ENCODE measurements at regions not wholly inside any gene's neighbourhood (a gene's known extent, or its start where the extent isn't known, plus 50 kb on each side); places are given as distances from the start of the nearest gene placed in this dataset.

- no peak for DNase-seq (ENCODE audit: low spot score)
Measured at GRCh38 chr3:59339818-59340217, 290.0 kb upstream of the CFAP20DC start.

DNA sequence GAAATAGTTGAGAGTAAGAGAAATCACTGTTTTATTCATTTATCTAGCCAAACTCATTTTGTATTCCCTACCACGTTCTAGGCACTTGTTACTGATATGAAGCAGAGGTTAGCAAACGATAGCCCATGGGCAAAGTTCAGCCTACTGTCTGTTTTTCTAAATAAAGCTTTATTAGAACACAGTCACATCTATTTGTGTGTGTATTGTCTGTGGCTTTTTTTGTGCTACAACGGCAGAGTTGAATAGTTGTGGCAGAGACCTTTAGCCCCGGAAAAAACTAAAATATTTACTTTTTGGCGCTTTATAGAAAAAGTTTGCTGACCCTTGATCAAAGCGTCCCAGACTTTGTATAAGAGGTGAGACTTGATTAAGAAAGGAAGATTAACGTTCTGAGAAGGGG, 289.1 kb upstream of the CFAP20DC start:
- no peak for DNase-seq (ENCODE audit: low spot score)

DNA sequence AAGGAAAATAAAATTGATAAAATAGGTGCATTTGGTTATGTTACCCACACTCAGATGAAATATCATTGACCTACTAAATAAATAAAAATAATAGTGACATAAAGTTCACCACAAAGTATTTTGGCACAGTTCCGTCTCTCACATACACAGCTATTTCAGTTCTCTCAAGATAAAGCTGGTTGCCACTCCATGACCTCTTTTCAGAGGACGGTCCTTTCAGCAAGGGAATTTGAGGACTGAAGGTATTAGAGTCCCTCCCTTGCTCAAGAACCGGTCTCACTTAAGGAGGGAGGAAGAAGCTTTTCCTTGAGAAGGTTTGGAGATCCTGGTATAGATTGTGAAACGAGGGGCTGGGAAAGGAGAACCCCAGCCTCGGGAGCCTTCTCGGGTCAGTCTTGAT, 285.5 kb upstream of the CFAP20DC start:
- no peak for DNase-seq (ENCODE audit: low spot score)

- no peak for DNase-seq (ENCODE audit: low spot score)
Measured at GRCh38 chr3:59334585-59334984, 284.8 kb upstream of the CFAP20DC start.

DNA sequence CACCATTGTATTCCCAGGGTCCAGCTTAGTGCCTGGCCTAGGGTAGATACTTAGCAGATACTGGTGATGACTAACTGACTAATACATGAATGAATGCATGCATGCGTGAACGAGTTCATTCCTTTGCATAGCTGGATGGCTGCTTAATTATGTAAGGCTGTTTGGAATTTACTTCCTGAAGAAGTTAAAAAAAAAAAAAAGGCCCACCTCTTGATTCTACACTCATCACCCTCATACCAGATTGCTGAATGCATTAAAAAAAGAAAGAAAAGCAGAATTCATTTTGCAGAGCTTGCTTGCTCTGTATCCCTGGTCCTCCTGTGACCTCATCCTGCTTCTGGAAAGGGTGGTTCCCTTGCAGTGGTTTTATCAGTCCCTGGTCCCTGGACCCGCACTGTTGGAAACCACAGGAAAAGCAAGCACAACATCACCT, 277.6 kb upstream of the CFAP20DC start:
- peak; percentile 6 for DNase-seq (ENCODE audit: low spot score)

- DNase-seq (ENCODE audit: low spot score), result no peak
Measured at GRCh38 chr3:59326246-59327024, 276.6 kb upstream of the CFAP20DC start.

GRCh38 chr3:59321881-59322540, 272.2 kb upstream of the CFAP20DC start:
- no peak for DNase-seq (ENCODE audit: low spot score)

DNA sequence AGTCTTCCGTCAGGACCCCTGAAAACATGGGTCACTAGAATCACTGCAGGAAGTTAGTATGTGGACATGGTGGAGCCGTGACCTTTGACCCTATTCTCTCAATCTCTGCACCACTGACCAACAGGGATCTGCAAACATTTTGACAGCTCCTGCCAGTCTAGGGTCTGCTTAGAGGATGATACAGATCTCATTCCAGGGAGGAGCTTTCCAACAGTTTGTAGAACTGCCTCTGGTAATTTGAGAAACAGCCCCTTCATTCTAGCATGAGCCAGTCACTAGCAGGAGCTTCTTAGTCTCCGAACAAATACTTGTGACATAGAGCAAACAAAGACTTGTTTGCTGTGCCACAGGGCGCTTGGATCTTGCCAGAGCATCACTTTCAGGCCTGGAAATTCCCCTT, 270.3 kb upstream of the CFAP20DC start:
- no peak for DNase-seq (ENCODE audit: low spot score)

- no peak for DNase-seq (ENCODE audit: low spot score)
Measured at GRCh38 chr3:59319442-59319841, 269.6 kb upstream of the CFAP20DC start.

- no peak for DNase-seq (ENCODE audit: low spot score)
Measured at GRCh38 chr3:59318881-59319280, 269.1 kb upstream of the CFAP20DC start.

DNA sequence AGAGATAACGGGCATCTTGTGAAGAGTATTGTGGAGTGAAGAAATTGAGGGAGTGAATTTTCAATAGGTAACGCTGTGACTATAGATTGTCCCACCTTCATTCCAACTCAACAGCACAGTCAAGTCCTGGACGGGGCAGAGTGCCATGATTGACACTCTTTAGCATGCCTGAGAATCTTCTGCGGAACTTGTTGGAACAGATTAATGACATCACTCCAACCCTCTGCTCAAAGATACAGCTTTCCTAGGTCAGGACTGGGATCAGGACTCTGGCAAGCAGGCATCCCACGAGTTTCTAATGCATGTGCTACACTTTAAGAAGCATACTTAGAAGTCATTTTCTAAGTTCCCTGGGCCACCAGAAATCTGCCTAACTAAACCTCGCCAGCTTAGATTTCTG, 267.6 kb upstream of the CFAP20DC start:
- no peak for DNase-seq (ENCODE audit: low spot score)

DNA sequence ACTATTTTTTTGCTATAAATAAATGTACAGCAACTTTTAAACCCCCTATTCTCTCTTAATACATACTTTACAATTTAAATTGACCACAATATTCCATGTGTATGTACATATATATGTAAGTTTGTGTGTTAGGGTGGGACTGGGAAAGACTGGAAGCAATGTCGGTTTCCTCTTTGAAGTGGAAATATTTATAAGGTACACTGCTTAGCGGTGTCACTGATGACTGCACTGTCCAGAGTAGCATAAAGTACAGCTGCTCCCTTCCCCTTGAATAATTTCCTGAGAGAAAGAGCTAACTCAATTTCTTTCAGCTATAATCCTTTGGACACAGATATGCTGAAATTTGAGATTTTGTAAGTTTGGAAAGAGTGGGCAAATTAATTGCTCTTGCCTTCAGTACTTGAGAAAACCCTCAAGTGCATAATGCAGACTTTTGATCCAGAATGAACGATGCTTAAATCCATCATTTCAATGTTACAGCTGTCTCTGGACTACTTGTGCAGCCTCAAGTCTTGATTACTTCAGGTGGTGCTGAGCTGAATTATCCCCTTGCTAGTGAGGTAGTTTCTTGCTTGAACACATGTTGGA, 267.0 kb upstream of the CFAP20DC start:
- no peak for DNase-seq (ENCODE audit: low spot score)

DNA sequence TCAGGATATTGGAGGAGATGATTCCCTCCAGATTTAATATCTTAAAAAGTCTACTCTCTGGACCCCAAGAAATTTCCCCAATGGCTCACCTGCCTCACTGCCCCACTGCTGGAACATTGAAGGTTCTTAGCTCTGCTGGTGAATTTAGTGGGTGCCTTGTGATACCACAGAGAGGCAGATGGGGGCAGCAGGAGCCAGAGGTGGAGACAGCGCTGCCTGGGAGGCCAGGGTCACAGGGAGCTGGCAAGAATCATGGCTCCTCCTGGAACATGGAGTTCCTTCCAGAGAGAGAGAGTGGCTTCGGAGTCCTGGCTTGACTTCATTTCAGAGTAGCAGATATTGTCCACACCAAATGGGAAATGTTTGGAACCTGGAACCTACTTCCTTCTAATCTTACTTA, 263.5 kb upstream of the CFAP20DC start:
- DNase-seq (ENCODE audit: low spot score), result peak; percentile 34

DNA sequence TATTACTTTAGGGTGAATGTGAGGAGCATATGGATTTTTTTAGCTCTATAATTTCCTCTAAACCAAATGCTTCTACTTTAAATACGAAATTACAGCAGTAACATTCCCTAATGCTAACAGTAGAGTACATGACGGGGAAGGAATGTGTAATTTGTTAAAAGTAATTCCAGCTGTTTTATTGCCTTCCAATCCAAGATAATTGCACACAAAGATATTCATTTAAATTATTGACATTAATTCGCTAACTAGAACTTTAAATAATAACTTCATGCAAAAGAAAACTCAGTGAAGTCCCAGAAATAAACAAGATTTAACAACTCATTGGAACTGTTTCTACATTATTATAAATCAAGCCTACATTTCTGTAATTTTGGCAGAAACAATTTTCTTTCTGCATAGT, 261.4 kb upstream of the CFAP20DC start:
- DNase-seq (ENCODE audit: low spot score), result no peak

DNA sequence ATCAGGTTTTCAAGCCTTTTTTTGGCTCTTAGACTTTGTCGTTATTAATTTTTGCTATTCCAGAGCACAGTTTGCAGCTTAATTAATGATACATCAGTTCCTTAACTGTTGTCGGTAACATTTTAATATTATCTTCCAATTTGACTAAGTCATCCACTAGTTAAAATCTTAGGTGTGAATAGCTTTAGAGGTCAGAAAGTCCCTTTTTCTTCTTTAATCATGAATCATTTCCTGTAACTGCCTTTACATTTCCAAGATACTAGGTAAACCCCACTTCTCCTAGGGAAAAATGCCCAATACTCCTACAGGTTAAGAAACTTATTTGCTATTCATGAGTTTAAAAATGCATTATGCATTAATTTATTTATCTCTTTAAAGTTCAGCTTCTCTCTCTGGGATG, 260.9 kb upstream of the CFAP20DC start:
- no peak for DNase-seq (ENCODE audit: low spot score)

GRCh38 chr3:59308684-59309083, 258.9 kb upstream of the CFAP20DC start:
- no peak for DNase-seq (ENCODE audit: low spot score)

- no peak for DNase-seq (ENCODE audit: low spot score)
Measured at GRCh38 chr3:59308001-59308400, 258.2 kb upstream of the CFAP20DC start.

GRCh38 chr3:59306436-59306835, 256.6 kb upstream of the CFAP20DC start:
- DNase-seq (ENCODE audit: low spot score), result no peak

DNA sequence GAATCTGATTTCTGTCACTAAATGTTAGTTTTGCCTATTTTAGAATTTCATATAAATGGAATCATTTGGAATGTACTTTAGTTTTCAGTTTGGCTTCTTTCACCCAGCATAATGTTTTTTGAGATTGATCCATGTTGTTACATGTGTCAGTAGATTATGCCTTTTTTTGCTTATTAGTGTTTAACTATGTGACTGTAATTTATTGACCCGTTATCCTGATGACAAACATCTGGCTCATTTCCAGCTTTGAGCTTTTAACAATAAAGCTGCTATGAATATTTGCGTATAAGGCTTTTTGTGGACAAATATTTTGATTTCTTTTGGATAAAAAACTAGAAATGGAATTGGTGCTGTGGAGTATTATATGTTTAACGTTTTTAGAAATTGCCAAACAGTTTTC, 254.5 kb upstream of the CFAP20DC start:
- no peak for DNase-seq (ENCODE audit: low spot score)

DNA sequence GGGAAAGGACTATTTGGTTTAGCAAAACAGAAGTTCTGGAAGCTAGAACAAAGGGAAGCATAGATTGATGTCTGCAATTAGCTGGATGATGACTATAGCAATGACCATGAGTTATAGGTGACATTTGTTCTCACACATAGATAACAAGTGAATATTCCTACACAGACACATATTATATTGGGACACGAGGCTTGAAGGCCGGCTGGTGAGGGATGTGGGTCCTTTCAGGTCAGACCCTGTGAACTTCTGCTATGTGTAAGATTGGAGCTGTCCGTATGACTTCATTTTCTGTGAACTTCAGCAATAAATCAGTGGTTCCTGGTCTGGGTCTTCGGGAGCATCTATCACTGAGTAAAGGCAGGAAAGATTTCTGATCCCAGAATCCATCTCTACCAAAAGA, 253.6 kb upstream of the CFAP20DC start:
- no peak for DNase-seq (ENCODE audit: low spot score)

GRCh38 chr3:59302442-59302841, 252.6 kb upstream of the CFAP20DC start:
- DNase-seq (ENCODE audit: low spot score), result no peak

GRCh38 chr3:59300733-59301132, 250.9 kb upstream of the CFAP20DC start:
- DNase-seq (ENCODE audit: low spot score), result no peak

DNA sequence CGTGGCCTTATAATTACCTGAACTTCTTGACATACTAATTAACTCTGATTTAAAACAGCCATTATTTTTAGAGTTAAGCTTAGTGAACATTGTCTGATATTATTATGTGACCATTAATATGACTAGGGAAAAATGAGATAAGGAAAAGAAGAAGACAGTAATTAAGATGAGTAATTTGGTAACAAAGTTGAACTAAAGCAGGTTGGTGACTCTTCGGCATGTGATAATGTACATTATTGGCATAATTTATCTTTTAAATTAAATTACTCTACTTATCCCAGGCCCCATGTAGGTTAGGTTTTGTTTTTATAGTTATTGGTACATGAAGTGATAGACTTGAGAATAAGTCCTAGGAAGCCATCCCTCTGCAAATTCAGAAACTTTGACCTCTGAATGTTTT, 249.7 kb upstream of the CFAP20DC start:
- DNase-seq (ENCODE audit: low spot score), result no peak
